HG03469 (cell line): ENCODE measurements at regions not wholly inside any gene's neighbourhood (a gene's known extent, or its start where the extent isn't known, plus 50 kb on each side); places are given as distances from the start of the nearest gene placed in this dataset.

ENCODE experiments used
- ATAC-seq: cut with Tn5 transposase; IDR thresholded peaks from one replicate; pipeline ENCODE4 v1.9.1; 2021; ENCODE audit warnings: mild to moderate bottlenecking, moderate library complexity, moderate number of reproducible peaks; ENCODE audit not compliant: unreplicated experiment

GRCh38 chr16:51357839-51358238, 206.8 kb upstream of the SALL1 start:
- ATAC-seq = no peak

- no peak for ATAC-seq
Measured at GRCh38 chr16:51355875-51356274, 204.8 kb upstream of the SALL1 start.

GRCh38 chr16:51355195-51355594, 204.1 kb upstream of the SALL1 start:
- ATAC-seq = no peak

- no peak for ATAC-seq
Measured at GRCh38 chr16:51353055-51353454, 202.0 kb upstream of the SALL1 start.

GRCh38 chr16:51349626-51350025, 198.6 kb upstream of the SALL1 start:
- no peak for ATAC-seq

- no peak for ATAC-seq
Measured at GRCh38 chr16:51343411-51343810, 192.3 kb upstream of the SALL1 start.

GRCh38 chr16:51341204-51341603, 190.1 kb upstream of the SALL1 start:
- no peak for ATAC-seq

GRCh38 chr16:51337662-51338061, 186.6 kb upstream of the SALL1 start:
- no peak for ATAC-seq

GRCh38 chr16:51328733-51329132, 177.7 kb upstream of the SALL1 start:
- ATAC-seq = no peak

- no peak for ATAC-seq
Measured at GRCh38 chr16:51327001-51327400, 175.9 kb upstream of the SALL1 start.

GRCh38 chr16:51326131-51326856, 175.2 kb upstream of the SALL1 start:
- no peak for ATAC-seq

- ATAC-seq = no peak
Measured at GRCh38 chr16:51321251-51321650, 170.2 kb upstream of the SALL1 start.

GRCh38 chr16:51317575-51317974, 166.5 kb upstream of the SALL1 start:
- ATAC-seq = no peak

- ATAC-seq = no peak
Measured at GRCh38 chr16:51313198-51313597, 162.1 kb upstream of the SALL1 start.

- ATAC-seq = no peak
Measured at GRCh38 chr16:51312363-51313150, 161.5 kb upstream of the SALL1 start.

- no peak for ATAC-seq
Measured at GRCh38 chr16:51310159-51310558, 159.1 kb upstream of the SALL1 start.

- no peak for ATAC-seq
Measured at GRCh38 chr16:51306886-51307595, 156.0 kb upstream of the SALL1 start.

GRCh38 chr16:51306116-51306515, 155.0 kb upstream of the SALL1 start:
- no peak for ATAC-seq

GRCh38 chr16:51305337-51305736, 154.3 kb upstream of the SALL1 start:
- ATAC-seq = no peak

GRCh38 chr16:51302042-51302441, 151.0 kb upstream of the SALL1 start:
- no peak for ATAC-seq

- ATAC-seq = no peak
Measured at GRCh38 chr16:51298800-51299199, 147.7 kb upstream of the SALL1 start.
